H1 (cell line): ENCODE measurements at regions not wholly inside any gene's neighbourhood (a gene's known extent, or its start where the extent isn't known, plus 50 kb on each side); places are given as distances from the start of the nearest gene placed in this dataset.
"Not testable (repeated sequence)": the region's sequence is repeated elsewhere in the genome, so short reads cannot be mapped to it uniquely, and the experiment has no call there.

Experiments used
- ATF2 ChIP-seq: IDR thresholded peaks from 2 replicates; pipeline ENCODE4 v1.6.1; 2012; ENCODE audit warnings: low read length, inconsistent platforms
- JUND ChIP-seq: IDR thresholded peaks from 2 replicates; pipeline ENCODE4 v1.6.1; 2011; ENCODE audit warnings: mild to moderate bottlenecking, improper control_type of control experiment, low read length
- TCF12 ChIP-seq: IDR thresholded peaks from 2 replicates; pipeline ENCODE4 v1.6.1; 2011; ENCODE audit warnings: low read depth, mild to moderate bottlenecking, low read length

GRCh38 chr9:61864463-61864862, 674.6 kb downstream of the SPATA31A7 start:
- not testable (repeated sequence) for TF ChIP-seq JUND, TCF12, ATF2
